GM19043 (cell line): ENCODE measurements at regions not wholly inside any gene's neighbourhood (a gene's known extent, or its start where the extent isn't known, plus 50 kb on each side); places are given as distances from the start of the nearest gene placed in this dataset.
"Not testable (repeated sequence)": the region's sequence is repeated elsewhere in the genome, so short reads cannot be mapped to it uniquely, and the experiment has no call there.

Experiments
- ATAC-seq: cut with Tn5 transposase; IDR thresholded peaks from one replicate; pipeline ENCODE4 v1.9.1; 2021; ENCODE audit warnings: low read depth; ENCODE audit not compliant: unreplicated experiment

GRCh38 chr3:153783106-153783505 lies 338.1 kb upstream of the ARHGEF26 start:
- no peak for ATAC-seq

GRCh38 chr3:153783741-153784480 lies 337.3 kb upstream of the ARHGEF26 start:
- ATAC-seq: no peak

- no peak for ATAC-seq
Measured at GRCh38 chr3:153785901-153786300, 335.3 kb upstream of the ARHGEF26 start.

- ATAC-seq: no peak
Measured at GRCh38 chr3:153789380-153789779, 331.8 kb upstream of the ARHGEF26 start.

GRCh38 chr3:153797056-153797455 lies 324.1 kb upstream of the ARHGEF26 start:
- ATAC-seq: not testable (repeated sequence)

- ATAC-seq: no peak
Measured at GRCh38 chr3:153809097-153809496, 312.1 kb upstream of the ARHGEF26 start.

GRCh38 chr3:153818338-153818737 lies 302.9 kb upstream of the ARHGEF26 start:
- no peak for ATAC-seq

GRCh38 chr3:153820035-153820434 lies 301.2 kb upstream of the ARHGEF26 start:
- ATAC-seq: no peak

- not testable (repeated sequence) for ATAC-seq
Measured at GRCh38 chr3:153828346-153828745, 292.8 kb upstream of the ARHGEF26 start.

GRCh38 chr3:153829606-153830170 lies 291.5 kb upstream of the ARHGEF26 start:
- no peak for ATAC-seq

GRCh38 chr3:153830552-153830951 lies 290.6 kb upstream of the ARHGEF26 start:
- ATAC-seq: no peak

GRCh38 chr3:153835540-153835939 lies 285.6 kb upstream of the ARHGEF26 start:
- ATAC-seq: peak; percentile 65

- no peak for ATAC-seq
Measured at GRCh38 chr3:153840487-153840886, 280.7 kb upstream of the ARHGEF26 start.

- ATAC-seq: no peak
Measured at GRCh38 chr3:153843994-153844393, 277.2 kb upstream of the ARHGEF26 start.

GRCh38 chr3:153845311-153845710 lies 275.9 kb upstream of the ARHGEF26 start:
- ATAC-seq: no peak

- ATAC-seq: no peak
Measured at GRCh38 chr3:153848702-153849101, 272.5 kb upstream of the ARHGEF26 start.

GRCh38 chr3:153852355-153852754 lies 268.8 kb upstream of the ARHGEF26 start:
- no peak for ATAC-seq

- ATAC-seq: no peak
Measured at GRCh38 chr3:153853163-153853562, 268.0 kb upstream of the ARHGEF26 start.

GRCh38 chr3:153855772-153856171 lies 265.4 kb upstream of the ARHGEF26 start:
- ATAC-seq: peak; percentile 71

- ATAC-seq: no peak
Measured at GRCh38 chr3:153856932-153857331, 264.3 kb upstream of the ARHGEF26 start.

GRCh38 chr3:153864793-153865192 lies 256.4 kb upstream of the ARHGEF26 start:
- ATAC-seq: no peak

- ATAC-seq: no peak
Measured at GRCh38 chr3:153866901-153867300, 254.3 kb upstream of the ARHGEF26 start.
